K562 (cell line): ENCODE measurements at regions not wholly inside any gene's neighbourhood (a gene's known extent, or its start where the extent isn't known, plus 50 kb on each side); places are given as distances from the start of the nearest gene placed in this dataset.

Experiments used
- ATAC-seq: fragments of 200-7000 bp; cut with Tn5 transposase; 3 replicates; pipeline ENCODE4 v1.9.1; 2020; ENCODE audit warnings: moderate library complexity
- BruUV-seq: library from RNA; stranded (reverse); fragments of 400-500 nt; replicated peaks from 2 replicates; lab custom pipeline; 2021; lab: Mats Ljungman, UMichigan
- CTCF ChIA-PET: fragments of 300-600 bp; formaldehyde crosslinking; extraction: SDS; loops from one replicate; lab custom pipeline; 2021; ENCODE audit warnings: low intra/inter-chr PET ratio; lab: Yijun Ruan, JAX
- POLR2A ChIA-PET: fragments of 300-600, 350-650 bp; sonication (Branson Sonifier 250); formaldehyde crosslinking; extraction: SDS; loops from one replicate; lab custom pipeline; 2021; ENCODE audit warnings: antibody characterized with exemption, inconsistent platforms; lab: Yijun Ruan, JAX
- DNase-seq, 4 experiments: peaks; one replicate each; pipeline versions ENCODE4 v3.0.0 to v3.0.0-alpha.2; 2011 to 2018; ENCODE audit warnings: low spot score in 3 of 4, mixed read lengths in 3 of 4; ENCODE audit errors: extremely low read depth in 1 of 4
- FAIRE-seq: peaks from 2 replicates; lab custom pipeline; 2011; peaks lifted over from hg19 to GRCh38; lab: Jason Lieb, UNC
- H2AFZ ChIP-seq: 2 replicates; pipeline ENCODE4 v1.6.0; 2011; ENCODE audit warnings: low read depth, low read length, control low read depth, inconsistent platforms
- H3K27ac ChIP-seq: fragments of 200-600 bp; 3 replicates; pipeline ENCODE4 v1.8.0; 2011; ENCODE audit warnings: low read depth, mild to moderate bottlenecking, control low read depth, inconsistent platforms, low read length, moderate library complexity, mixed read lengths; ENCODE audit errors: extremely low read depth
- H3K27me3 ChIP-seq, 2 experiments: fragments of 300-600 bp in 1 of 2; 2 replicates in 1 of 2; 3 replicates in 1 of 2; pipeline versions ENCODE4 v1.6.0 to v1.8.0; 2011; ENCODE audit warnings: inconsistent platforms in 2 of 2, low read length in 2 of 2, mild to moderate bottlenecking in 1 of 2, mixed read lengths in 1 of 2, moderate library complexity in 1 of 2; ENCODE audit not compliant: control insufficient read depth in 2 of 2, insufficient read depth in 2 of 2
- H3K36me3 ChIP-seq: fragments of 300-600 bp; 3 replicates; pipeline ENCODE4 v1.8.0; 2011; ENCODE audit warnings: mild to moderate bottlenecking, low read length, inconsistent platforms; ENCODE audit not compliant: control insufficient read depth, insufficient read depth
- H3K4me1 ChIP-seq, 2 experiments: fragments of 200-600 bp in 1 of 2; replicated peaks in 1 of 2; 2 replicates in 1 of 2; 3 replicates in 1 of 2; pipeline versions ENCODE4 v1.5.1 to v1.8.0; 2011; ENCODE audit warnings: inconsistent platforms in 2 of 2, low read length in 2 of 2, mild to moderate bottlenecking in 1 of 2, mixed read lengths in 1 of 2, moderate library complexity in 1 of 2; ENCODE audit not compliant: control insufficient read depth in 2 of 2, insufficient read depth in 2 of 2
- H3K4me2 ChIP-seq: 2 replicates; pipeline ENCODE4 v1.6.1; 2011; ENCODE audit warnings: low read length, control low read depth, inconsistent platforms, mixed read lengths; ENCODE audit not compliant: insufficient read depth
- H3K4me3 ChIP-seq: fragments of 200-600 bp; sonication (generic), shearing (Covaris generic); 2 replicates; pipeline ENCODE4 v1.5.1; 2016; ENCODE audit warnings: control low read depth, inconsistent platforms
- H3K79me2 ChIP-seq: fragments of 200-600 bp; 3 replicates; pipeline ENCODE4 v1.8.0; 2011; ENCODE audit warnings: low read length, inconsistent platforms; ENCODE audit not compliant: control insufficient read depth, insufficient read depth
- H3K9ac ChIP-seq, 2 experiments: 2 replicates each; pipeline versions ENCODE4 v1.6.0 to v1.6.1; 2011; ENCODE audit warnings: low read depth in 2 of 2, low read length in 2 of 2, control low read depth in 1 of 2, inconsistent platforms in 1 of 2, mild to moderate bottlenecking in 1 of 2, mixed read lengths in 1 of 2; ENCODE audit not compliant: insufficient read depth in 1 of 2
- H3K9me1 ChIP-seq: one replicate; pipeline ENCODE4 v1.6.0; 2011; ENCODE audit warnings: inconsistent platforms, mild to moderate bottlenecking, low read length, moderate library complexity; ENCODE audit not compliant: control insufficient read depth, insufficient read depth
- H3K9me3 ChIP-seq: replicated peaks from 2 replicates; pipeline ENCODE4 v1.5.1; 2011; ENCODE audit warnings: low read depth, low read length, inconsistent platforms; ENCODE audit not compliant: control insufficient read depth, insufficient read depth
- H4K20me1 ChIP-seq: replicated peaks from 2 replicates; pipeline ENCODE4 v1.6.1; 2011; ENCODE audit warnings: low read length, inconsistent platforms, mixed read lengths; ENCODE audit not compliant: control insufficient read depth, insufficient read depth
- ATF3 ChIP-seq, 2 experiments: fragments of 450-650 bp in 1 of 2; sonication (generic) in 1 of 2; formaldehyde crosslinking in 1 of 2; IDR thresholded peaks in 1 of 2; conservative IDR thresholded peaks in 1 of 2; 2 replicates each; pipeline versions ENCODE4 v1.6.1 to v1.8.1; 2016 to 2023; ENCODE audit warnings: mild to moderate bottlenecking in 2 of 2, moderate library complexity in 2 of 2, inconsistent platforms in 1 of 2, missing genetic modification reagents in 1 of 2
- BRD4 ChIP-seq: fragments of 200-600 bp; sonication (generic); IDR thresholded peaks from 2 replicates; pipeline ENCODE4 v1.6.1; 2017; ENCODE audit warnings: inconsistent platforms
- CAMTA2 ChIP-seq: fragments of 250-450 bp; sonication (Bioruptor Pico); conservative IDR thresholded peaks from 2 replicates; pipeline ENCODE4 v1.5.1; 2022
- CBFB ChIP-seq: sonication (generic); formaldehyde crosslinking; IDR thresholded peaks from 2 replicates; pipeline ENCODE4 v1.4.0; 2020; ENCODE audit warnings: mild to moderate bottlenecking, missing genetic modification reagents
- CBX2 ChIP-seq: fragments of 200-600 bp; sonication (generic); IDR thresholded peaks from one replicate; pipeline ENCODE4 v1.6.1; 2012; ENCODE audit warnings: mild to moderate bottlenecking, low read length, inconsistent platforms; ENCODE audit not compliant: insufficient read depth, poor library complexity, severe bottlenecking
- CSDE1 ChIP-seq, 2 experiments: fragments of 450-650 bp; IDR thresholded peaks; 2 replicates each; pipeline ENCODE4 v1.6.1; 2016; ENCODE audit warnings: mild to moderate bottlenecking in 1 of 2
- GABPB2 ChIP-seq: fragments of 250-450 bp; sonication (Bioruptor Pico); conservative IDR thresholded peaks from 2 replicates; pipeline ENCODE4 v1.5.1; 2021; ENCODE audit warnings: mild to moderate bottlenecking
- NFE2L1 ChIP-seq: fragments of 450-650 bp; IDR thresholded peaks from 2 replicates; pipeline ENCODE4 v1.6.1; 2016; ENCODE audit warnings: missing genetic modification characterization, low read depth, mild to moderate bottlenecking, missing compliant biosample characterization, moderate library complexity, borderline replicate concordance
- POLR2G ChIP-seq: fragments of 200-400 bp; formaldehyde crosslinking; IDR thresholded peaks from 2 replicates; pipeline ENCODE4 v1.6.1; 2017; ENCODE audit warnings: low read depth, mild to moderate bottlenecking, antibody characterized with exemption, low read length, moderate library complexity
- SMAD1 ChIP-seq: fragments of 150-350 bp; IDR thresholded peaks from 2 replicates; pipeline ENCODE4 v1.6.1; 2014; ENCODE audit warnings: low read length, low read depth; ENCODE audit not compliant: partially characterized antibody
- SP1 ChIP-seq: sonication (generic); formaldehyde crosslinking; IDR thresholded peaks from 2 replicates; pipeline ENCODE4 v1.8.1; 2022; ENCODE audit warnings: mild to moderate bottlenecking, missing genetic modification reagents
- ZKSCAN1 ChIP-seq: fragments of 150-350 bp; IDR thresholded peaks from 2 replicates; pipeline ENCODE4 v1.6.1; 2016; ENCODE audit warnings: low read depth, low read length
- ZNF764 ChIP-seq: fragments of 250-450 bp; sonication (Bioruptor Pico); IDR thresholded peaks from 2 replicates; pipeline ENCODE4 v1.4.0; 2020; ENCODE audit warnings: low read depth, mild to moderate bottlenecking, moderate library complexity
- WGBS: fragments of 100-300 bp; shearing (Covaris generic); methylation state at CpG from one replicate; pipeline ENCODE4 v1.1.6; 2016; ENCODE audit warnings: low coverage, mixed read lengths; ENCODE audit not compliant: insufficient coverage; ENCODE audit errors: missing lambda C conversion rate; 5-methylcytosine and 5-hydroxymethylcytosine counted together
- in situ Hi-C: fragments of 300-500 bp; cut with MboI; formaldehyde crosslinking; loops from 4 replicates; pipeline ENCODE4 v1.15.0; 2018; ENCODE audit warnings: inconsistent platforms, mixed read lengths
- intact Hi-C: fragments of 100-400 bp; cut with micrococcal nuclease; formaldehyde crosslinking; loops from 2 replicates; pipeline ENCODE4 v1.14.2; 2022

DNA sequence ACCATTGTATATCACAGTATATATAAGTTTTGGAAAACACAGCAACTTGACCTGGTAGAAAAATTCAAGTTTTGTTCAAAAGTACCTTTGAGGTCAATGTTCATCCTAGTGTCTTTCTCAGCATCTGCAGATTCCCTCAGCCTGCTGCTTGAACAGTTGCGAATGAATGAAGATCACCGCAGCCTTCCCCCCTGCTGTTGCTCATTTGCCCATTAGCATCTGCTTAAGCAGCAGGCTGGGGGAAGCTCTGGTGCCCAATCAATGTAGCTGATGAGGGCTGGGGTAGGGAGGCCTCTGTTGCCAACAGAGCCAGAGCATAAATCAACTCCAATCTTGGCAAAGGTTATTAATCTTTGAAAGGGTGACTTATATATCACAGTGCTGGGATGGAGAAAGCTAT lies 586.5 kb upstream of the PTPRD start:
- H3K4me3 ChIP-seq = no peak overlapping the region
- in situ Hi-C loops = no loop called here
- H3K4me2 ChIP-seq = no peak overlapping the region
- no TSS peak for BruUV-seq
- CTCF ChIA-PET = no interaction called here
- H2AFZ ChIP-seq = no peak overlapping the region
- DNase-seq = no peak
- no peaks in the 10 kb centered on the region for H3K9me3 ChIP-seq
- no peak for FAIRE-seq
- POLR2A ChIA-PET = no interaction called here
- no peaks in the 10 kb centered on the region for H3K27me3 ChIP-seq
- no peaks in the 10 kb centered on the region for H3K4me1 ChIP-seq
- no peak overlapping the region for H3K9ac ChIP-seq
- H3K27ac ChIP-seq = no peak overlapping the region
- intact Hi-C loops = no loop called here
- whole genome bisulfite sequencing = 0% methylated on average over 2 of the region's 2 CpGs
- ATAC-seq = no peak
- TF ChIP-seq ATF3 (IDR thresholded peaks at IDR 0.05) (no peak), ATF3 (CRISPR knock-in tag; conservative IDR thresholded peaks at IDR 0.05) (no peak), NFE2L1 (tag) (no peak), POLR2G (no peak)
- no peaks in the 10 kb centered on the region for H3K9me1 ChIP-seq
- H3K79me2 ChIP-seq = no peaks in the 10 kb centered on the region
- no peaks in the 10 kb centered on the region for H4K20me1 ChIP-seq
- no peaks in the 10 kb centered on the region for H3K36me3 ChIP-seq

GRCh38 chr9:11204521-11204920 lies 591.7 kb upstream of the PTPRD start:
- no TSS peak for BruUV-seq
- H3K4me3 ChIP-seq = no peak overlapping the region
- ATAC-seq (no peak), FAIRE-seq (no peak), DNase-seq (no peak)
- H4K20me1 ChIP-seq = no peaks in the 10 kb centered on the region
- H3K9me1 ChIP-seq = no peaks in the 10 kb centered on the region
- ChIA-PET CTCF (no interaction called here), POLR2A (no interaction called here)
- no peaks in the 10 kb centered on the region for H3K36me3 ChIP-seq
- H3K79me2 ChIP-seq = no peaks in the 10 kb centered on the region
- no peak overlapping the region for H2AFZ ChIP-seq
- no peaks in the 10 kb centered on the region for H3K9me3 ChIP-seq
- TF ChIP-seq ZNF764 (no peak), CAMTA2 (CRISPR knock-in tag) (no peak), GABPB2 (CRISPR knock-in tag) (no peak), SMAD1 (no peak), SP1 (CRISPR knock-in tag) (no peak), BRD4 (no peak), CSDE1 (IDR thresholded peaks at IDR 0.05) (no peak), CBX2 (no peak), CBFB (CRISPR knock-in tag) (no peak), ZKSCAN1 (no peak)
- H3K4me2 ChIP-seq = no peak overlapping the region
- no peaks in the 10 kb centered on the region for H3K4me1 ChIP-seq
- intact Hi-C loops = no loop called here
- H3K27me3 ChIP-seq = no peaks in the 10 kb centered on the region
- no peak overlapping the region for H3K27ac ChIP-seq
- in situ Hi-C loops = no loop called here
- H3K9ac ChIP-seq = no peak overlapping the region
- 0% methylated on average over 3 of the region's 3 CpGs for WGBS
